Epithelial cell of proximal tubule (primary cell): ENCODE measurements at regions not wholly inside any gene's neighbourhood (a gene's known extent, or its start where the extent isn't known, plus 50 kb on each side); places are given as distances from the start of the nearest gene placed in this dataset.

Source experiments
- DNase-seq: peaks from one replicate; pipeline ENCODE4 v3.0.0-alpha.2; 2011; ENCODE audit warnings: low read depth
- H3K4me3 ChIP-seq: 2 replicates; pipeline ENCODE4 v1.5.1; 2011; ENCODE audit warnings: low read depth, mild to moderate bottlenecking, low read length
- TF ChIP-seq, protein P1 (sequence below): conservative IDR thresholded peaks from 2 replicates; pipeline ENCODE4 v1.5.1; 2012; ENCODE audit warnings: low read depth, mild to moderate bottlenecking, low read length

DNA sequence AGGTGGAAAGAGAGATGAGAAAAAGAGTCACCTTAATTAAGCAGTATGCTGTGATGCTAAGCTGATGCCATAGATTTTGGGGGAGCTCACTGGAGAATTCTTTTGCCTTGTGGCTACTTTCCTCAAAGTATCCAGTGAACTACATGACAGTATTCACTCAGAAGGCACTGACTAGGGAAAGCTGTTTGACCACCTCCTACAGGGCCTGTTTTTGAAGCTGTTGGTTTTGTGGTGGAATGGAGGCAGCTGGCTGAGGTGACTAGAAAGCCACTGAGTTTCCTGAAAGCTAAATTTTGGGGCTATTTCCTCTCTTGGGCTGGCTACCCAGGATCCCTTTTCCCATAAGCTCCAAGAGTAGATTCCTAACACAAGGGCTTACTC, 124.8 kb upstream of the EOLA2 start:
- TF ChIP-seq, protein P1, sequence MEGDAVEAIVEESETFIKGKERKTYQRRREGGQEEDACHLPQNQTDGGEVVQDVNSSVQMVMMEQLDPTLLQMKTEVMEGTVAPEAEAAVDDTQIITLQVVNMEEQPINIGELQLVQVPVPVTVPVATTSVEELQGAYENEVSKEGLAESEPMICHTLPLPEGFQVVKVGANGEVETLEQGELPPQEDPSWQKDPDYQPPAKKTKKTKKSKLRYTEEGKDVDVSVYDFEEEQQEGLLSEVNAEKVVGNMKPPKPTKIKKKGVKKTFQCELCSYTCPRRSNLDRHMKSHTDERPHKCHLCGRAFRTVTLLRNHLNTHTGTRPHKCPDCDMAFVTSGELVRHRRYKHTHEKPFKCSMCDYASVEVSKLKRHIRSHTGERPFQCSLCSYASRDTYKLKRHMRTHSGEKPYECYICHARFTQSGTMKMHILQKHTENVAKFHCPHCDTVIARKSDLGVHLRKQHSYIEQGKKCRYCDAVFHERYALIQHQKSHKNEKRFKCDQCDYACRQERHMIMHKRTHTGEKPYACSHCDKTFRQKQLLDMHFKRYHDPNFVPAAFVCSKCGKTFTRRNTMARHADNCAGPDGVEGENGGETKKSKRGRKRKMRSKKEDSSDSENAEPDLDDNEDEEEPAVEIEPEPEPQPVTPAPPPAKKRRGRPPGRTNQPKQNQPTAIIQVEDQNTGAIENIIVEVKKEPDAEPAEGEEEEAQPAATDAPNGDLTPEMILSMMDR: no peak
- no peak overlapping the region for H3K4me3 ChIP-seq
- no peak for DNase-seq

DNA sequence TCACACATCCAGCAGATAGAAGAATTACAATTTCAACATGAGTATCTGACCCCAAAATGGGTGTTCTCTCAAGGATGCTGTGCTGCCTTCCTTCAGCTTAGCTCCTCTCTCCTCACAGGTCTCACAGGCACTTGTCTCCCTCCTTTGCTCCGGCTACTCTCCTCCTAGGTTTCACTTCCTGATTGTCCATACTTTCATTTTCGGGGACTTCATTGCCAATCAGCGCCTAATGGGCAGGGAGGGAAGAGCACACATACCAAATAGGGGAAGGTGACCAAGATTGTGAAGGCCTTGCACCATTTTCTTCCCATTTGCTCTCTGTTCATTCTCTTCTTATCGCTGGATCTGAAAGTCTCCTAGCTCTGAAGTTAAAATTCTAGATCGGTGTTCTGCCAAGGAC, 125.4 kb upstream of the EOLA2 start:
- no peak for DNase-seq
- no peak overlapping the region for H3K4me3 ChIP-seq
- TF ChIP-seq, protein P1: no peak

- TF ChIP-seq, protein P1: no peak
Measured at GRCh38 chrX:150074175-150074574, 135.9 kb upstream of the EOLA2 start.

GRCh38 chrX:150080497-150080896, 142.2 kb upstream of the EOLA2 start:
- no peak for DNase-seq
- H3K4me3 ChIP-seq: no peak overlapping the region
- TF ChIP-seq, protein P1: no peak

More at GRCh38 chrX:150074175-150074574, 135.9 kb upstream of the EOLA2 start:
- DNase-seq: no peak
- no peak overlapping the region for H3K4me3 ChIP-seq

GRCh38 chrX:150081076-150081475, 142.8 kb upstream of the EOLA2 start:
- DNase-seq: no peak
- TF ChIP-seq, protein P1: no peak
- no peak overlapping the region for H3K4me3 ChIP-seq

DNA sequence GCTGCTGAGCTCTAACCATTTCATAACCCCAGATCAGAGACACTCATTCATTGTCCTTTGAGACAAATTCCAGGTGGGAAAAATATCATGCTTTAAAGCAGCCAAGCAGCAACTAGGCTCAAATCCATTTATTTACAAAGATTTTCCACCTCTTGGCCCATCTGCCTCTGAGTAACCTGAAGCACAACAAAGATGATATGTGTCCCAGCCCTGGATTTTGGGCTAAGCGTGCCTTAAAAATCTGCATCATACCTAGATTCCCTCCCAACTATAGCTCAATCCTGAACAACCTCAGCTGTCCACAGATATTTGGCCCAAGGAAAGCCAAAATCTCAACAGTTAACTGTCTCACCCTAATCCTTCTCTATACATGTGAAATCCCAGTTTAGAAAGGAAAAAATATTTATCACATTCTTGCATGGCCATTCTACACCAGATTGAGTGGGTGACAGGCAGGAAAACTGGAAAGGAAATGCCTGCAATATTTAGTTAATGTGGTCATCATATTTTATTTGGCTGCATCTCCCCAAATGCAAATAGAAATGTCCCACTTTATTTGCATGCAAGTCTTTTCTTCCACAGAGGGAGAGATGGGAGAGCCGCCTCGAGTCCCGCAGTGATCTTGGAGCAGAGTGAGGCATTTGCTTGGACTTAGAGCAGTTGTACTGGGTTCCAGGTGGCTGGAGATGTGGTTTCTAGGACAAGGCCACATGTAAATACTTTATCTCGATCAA, 146.4 kb upstream of the EOLA2 start:
- no peak overlapping the region for H3K4me3 ChIP-seq
- no peak for DNase-seq
- TF ChIP-seq, protein P1: no peak

DNA sequence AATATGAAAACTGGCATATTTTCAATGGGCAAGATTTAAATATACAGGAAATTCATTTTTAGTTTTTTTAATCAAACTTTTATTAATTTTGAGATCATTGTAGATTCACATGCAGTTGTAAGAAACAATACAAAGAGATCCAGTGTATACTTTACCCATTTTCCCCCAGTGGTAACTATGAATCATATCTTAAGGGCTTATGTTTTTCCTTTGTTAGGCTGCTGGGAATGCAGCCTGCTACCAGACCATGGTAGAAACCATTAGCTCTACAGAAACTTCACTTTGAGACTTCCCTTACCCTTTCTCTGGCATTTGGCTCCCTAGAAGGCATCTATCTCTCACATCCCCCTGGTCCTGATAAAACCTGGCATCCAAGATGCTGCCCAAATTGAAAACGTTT, 147.6 kb upstream of the EOLA2 start:
- TF ChIP-seq, protein P1: no peak
- H3K4me3 ChIP-seq: no peak overlapping the region
- DNase-seq: no peak
